ENCODE measurements at regions not wholly inside any gene's neighbourhood (a gene's known extent, or its start where the extent isn't known, plus 50 kb on each side); places are given as distances from the start of the nearest gene placed in this dataset.

DNA sequence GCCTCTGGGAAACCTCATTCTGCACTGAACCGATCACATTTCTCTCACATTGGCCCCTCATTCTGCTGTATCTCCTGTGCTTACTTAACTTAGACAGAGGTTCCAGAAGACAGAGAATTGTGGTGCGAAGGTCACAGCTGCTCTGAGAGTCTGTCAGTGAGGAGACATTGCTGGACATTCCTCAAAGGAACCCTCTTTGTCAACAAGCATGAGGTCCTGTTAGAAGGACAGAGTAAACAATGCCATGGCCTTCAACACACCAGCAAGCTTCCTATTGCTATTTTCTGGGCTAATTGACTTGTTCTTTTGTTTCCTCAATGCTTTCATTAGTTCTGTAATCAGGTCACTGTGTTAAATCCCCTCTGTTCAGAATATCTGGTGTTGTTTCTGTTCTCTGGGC, 109.3 kb upstream of the FZD8 start:
- H3K4me3 Mint-ChIP-seq: no peak overlapping the region
- no peak overlapping the region for H3K27ac Mint-ChIP-seq
- DNase-seq (no peak), ATAC-seq (no peak)
- H3K4me1 Mint-ChIP-seq: no peaks in the 10 kb centered on the region
- H3K9me3 Mint-ChIP-seq: no peaks in the 10 kb centered on the region
- no peaks in the 10 kb centered on the region for H3K36me3 Mint-ChIP-seq (ENCODE audit: low read depth)
- H3K27me3 Mint-ChIP-seq: no peaks in the 10 kb centered on the region

DNA sequence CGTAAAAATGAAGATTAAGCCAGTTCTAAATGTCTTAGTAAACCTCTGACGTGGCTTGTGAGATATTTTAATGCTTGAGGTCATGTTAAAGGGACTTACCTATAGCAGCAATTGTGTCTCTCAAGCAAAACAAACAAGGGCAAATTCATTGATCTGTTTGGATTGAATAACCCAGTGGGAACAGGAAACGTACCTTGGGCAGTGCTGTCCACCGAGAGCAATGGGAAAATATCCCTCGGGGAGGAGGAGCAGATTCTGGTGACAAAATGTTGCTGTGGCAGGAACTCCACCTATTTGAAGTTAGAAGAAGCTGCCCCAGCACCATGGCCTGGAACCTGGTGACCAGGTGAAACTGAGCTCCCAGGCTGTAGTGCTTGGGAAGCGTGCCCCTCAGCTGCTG, 107.1 kb upstream of the FZD8 start:
- Mint-ChIP-seq H3K36me3 (ENCODE audit: low read depth) (no peaks in the 10 kb centered on the region), H3K4me3 (no peak overlapping the region)

DNA sequence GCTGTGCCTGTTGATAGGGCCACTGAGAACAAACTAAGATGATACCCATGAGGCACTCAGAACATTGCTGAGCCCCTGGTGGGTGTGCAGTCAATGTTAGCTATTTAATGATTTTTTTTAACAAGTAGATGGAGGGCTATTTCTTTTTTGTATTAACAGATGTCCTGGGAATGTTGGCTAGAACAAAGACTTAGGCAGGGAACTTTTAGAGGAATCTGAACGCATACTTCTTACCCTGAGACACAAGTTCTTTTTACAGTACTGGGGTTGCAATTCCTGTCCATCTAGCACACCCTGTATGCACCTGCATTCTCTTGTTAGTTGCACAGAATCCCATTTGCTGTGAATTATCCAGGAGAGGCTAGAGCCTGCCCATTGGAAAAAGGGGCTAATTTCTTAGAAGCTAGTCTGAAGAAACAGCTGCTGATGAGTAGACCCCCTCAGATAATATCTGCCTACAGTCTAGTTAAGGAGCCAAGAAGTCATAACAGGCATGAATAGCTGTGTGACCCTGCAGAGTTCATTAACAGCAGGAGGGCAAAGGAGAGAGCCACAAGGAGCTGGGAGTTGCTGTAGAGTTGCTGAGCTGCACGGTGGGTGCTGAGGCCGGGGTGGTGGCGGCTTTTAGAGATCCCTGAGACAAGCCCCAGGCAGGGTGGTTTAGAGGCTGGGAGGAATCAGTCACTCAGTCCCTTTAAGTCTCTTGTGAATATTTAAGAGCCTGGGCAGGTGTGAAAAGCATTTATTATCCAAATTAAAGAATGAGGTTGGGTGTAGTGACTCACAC, 103.7 kb upstream of the FZD8 start:
- Mint-ChIP-seq H3K27ac (no peak overlapping the region), H3K9me3 (no peaks in the 10 kb centered on the region), H3K4me1 (no peaks in the 10 kb centered on the region), H3K36me3 (ENCODE audit: low read depth) (no peaks in the 10 kb centered on the region), H3K4me3 (no peak overlapping the region), H3K27me3 (no peaks in the 10 kb centered on the region)
- ATAC-seq: no peak
- DNase-seq: no peak

More for the DNA sequence above, 107.1 kb upstream of the FZD8 start:
- ATAC-seq (no peak), DNase-seq (no peak)
- no peaks in the 10 kb centered on the region for H3K9me3 Mint-ChIP-seq
- no peak overlapping the region for H3K27ac Mint-ChIP-seq
- H3K27me3 Mint-ChIP-seq: no peaks in the 10 kb centered on the region
- H3K4me1 Mint-ChIP-seq: no peaks in the 10 kb centered on the region

DNA sequence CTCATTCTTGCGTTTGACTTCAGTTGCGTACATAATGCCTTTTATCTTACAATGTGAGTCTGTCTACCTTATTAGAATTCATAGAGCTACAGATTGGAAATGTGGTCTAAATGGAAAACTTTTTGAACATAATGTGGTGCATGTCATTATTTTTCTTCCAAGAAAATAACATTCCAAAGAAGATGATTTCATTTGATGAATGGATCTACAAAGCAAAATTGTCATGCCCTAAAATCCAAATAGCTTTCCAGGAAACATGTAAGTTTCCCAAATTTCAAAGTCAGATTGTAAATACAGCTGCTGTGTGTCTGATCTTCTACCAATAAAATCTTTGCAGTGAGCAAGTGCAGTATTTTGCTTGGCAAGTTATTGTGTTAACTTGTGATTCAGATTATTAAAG, 101.8 kb upstream of the FZD8 start:
- Mint-ChIP-seq H3K9me3 (no peaks in the 10 kb centered on the region), H3K36me3 (ENCODE audit: low read depth) (no peaks in the 10 kb centered on the region), H3K4me3 (no peak overlapping the region), H3K27me3 (no peaks in the 10 kb centered on the region), H3K27ac (no peak overlapping the region), H3K4me1 (no peaks in the 10 kb centered on the region)
- DNase-seq: no peak
- ATAC-seq: no peak

DNA sequence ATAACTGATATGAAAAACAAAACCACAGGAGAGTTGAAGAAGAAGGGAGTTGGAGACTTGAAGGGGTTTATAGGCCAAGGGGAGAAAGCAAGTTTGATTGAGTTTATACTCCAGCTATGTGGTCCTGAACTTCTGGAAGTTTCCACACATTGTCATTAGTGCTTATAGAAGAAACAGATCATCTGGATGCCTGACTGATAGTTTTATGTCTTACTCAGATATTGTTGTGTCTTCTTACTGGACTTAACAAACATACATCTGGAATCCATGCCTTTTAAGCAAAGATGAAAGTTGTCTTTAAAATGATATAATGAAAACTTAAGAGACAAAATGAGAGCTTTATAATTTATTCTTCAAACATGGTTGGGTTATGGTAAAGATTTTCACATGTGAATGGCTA, 101.3 kb upstream of the FZD8 start:
- Mint-ChIP-seq H3K9me3 (no peaks in the 10 kb centered on the region), H3K4me1 (no peaks in the 10 kb centered on the region), H3K36me3 (ENCODE audit: low read depth) (no peaks in the 10 kb centered on the region), H3K27ac (no peak overlapping the region), H3K27me3 (no peaks in the 10 kb centered on the region), H3K4me3 (no peak overlapping the region)
- ATAC-seq (no peak), DNase-seq (no peak)

DNA sequence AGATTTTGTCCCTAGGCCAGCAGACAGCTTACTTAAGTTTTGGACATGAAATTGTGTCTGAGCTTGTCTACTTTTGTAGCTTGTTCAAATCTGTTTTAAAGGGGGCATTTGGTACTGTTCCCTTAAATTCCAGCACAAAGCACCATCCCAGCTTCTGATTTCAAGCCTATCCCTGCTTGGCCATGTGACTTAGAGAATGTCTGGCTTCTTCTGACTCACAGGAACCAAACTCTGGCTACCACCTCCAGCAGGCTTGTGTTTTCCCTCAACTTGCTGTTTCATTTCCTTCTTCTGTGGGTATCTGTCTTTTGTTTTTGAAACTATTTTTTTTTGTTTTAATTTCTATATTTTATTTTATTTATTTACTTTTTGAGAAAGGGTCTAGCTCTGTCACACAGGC, 97.9 kb upstream of the FZD8 start:
- H3K4me3 Mint-ChIP-seq: no peak overlapping the region
- H3K27ac Mint-ChIP-seq: no peak overlapping the region

DNA sequence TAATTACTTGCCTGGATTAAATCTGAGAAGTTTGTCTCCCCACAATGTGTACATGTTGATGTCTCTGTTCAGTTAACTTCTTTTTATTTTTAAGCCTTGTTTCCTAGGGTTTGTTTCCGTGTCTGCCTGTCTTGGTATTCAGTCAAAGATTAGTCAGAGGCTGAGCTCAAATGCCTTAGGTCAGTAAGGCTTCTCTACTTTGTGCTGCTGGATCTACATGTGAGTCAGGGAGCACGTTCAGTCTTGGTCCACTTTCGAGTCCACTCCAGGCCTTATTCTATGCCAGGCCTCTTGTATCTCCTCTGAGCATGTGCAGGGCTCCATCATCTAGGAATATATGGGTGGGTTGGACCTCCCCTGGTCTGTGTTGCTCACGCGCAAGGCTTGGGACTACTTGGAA, 93.3 kb upstream of the FZD8 start:
- H3K9me3 Mint-ChIP-seq: peaks cover 8% of the 10 kb centered on the region
- no peak overlapping the region for H3K4me3 Mint-ChIP-seq
- H3K36me3 Mint-ChIP-seq (ENCODE audit: low read depth): no peaks in the 10 kb centered on the region
- H3K27me3 Mint-ChIP-seq: no peaks in the 10 kb centered on the region
- H3K27ac Mint-ChIP-seq: no peak overlapping the region
- ATAC-seq (no peak), DNase-seq (no peak)
- no peaks in the 10 kb centered on the region for H3K4me1 Mint-ChIP-seq

More for the DNA sequence above, 97.9 kb upstream of the FZD8 start:
- no peak for DNase-seq
- Mint-ChIP-seq H3K9me3 (peaks cover 4% of the 10 kb centered on the region), H3K27me3 (no peaks in the 10 kb centered on the region), H3K36me3 (ENCODE audit: low read depth) (no peaks in the 10 kb centered on the region), H3K4me1 (no peaks in the 10 kb centered on the region)
- ATAC-seq: no peak

DNA sequence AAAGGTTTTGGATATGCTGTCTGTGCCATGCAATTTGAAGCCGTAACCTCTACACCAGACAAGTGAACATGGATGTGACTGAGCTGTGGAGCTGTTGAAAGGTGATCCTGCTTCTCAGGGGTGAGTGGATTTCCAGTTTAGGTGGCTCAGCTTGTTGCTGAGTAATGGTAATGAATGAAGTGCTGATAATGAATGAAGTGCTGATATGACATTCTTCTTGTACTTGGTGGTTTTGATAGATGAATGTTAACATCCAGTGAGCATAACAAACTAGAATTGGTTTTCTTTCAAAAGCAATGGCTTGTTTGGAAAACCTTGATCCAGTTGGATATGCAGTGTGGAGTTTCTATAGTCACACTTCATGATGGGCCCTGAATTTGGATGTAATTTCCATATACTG, 89.7 kb upstream of the FZD8 start:
- no peaks in the 10 kb centered on the region for H3K4me1 Mint-ChIP-seq

DNA sequence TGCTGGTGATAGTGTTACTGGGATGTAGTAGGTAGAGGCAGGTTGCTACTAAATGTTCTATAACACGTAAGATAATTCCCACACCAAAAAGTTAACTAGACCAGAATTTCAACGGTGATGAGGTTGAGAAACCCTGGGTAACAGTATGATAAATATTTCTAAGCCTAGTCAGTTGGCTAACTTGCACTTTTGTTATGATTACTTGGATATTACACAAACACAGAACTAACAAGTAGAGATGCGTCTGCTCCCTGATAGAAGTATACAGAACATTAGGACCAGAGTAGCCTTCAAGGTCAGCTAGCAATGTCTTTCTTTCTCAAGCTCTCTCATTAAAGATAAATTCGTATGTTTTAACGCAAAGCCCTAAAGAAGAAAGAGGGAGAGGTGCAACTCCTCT, 86.2 kb upstream of the FZD8 start:
- Mint-ChIP-seq H3K27ac (no peak overlapping the region), H3K4me1 (no peaks in the 10 kb centered on the region), H3K9me3 (no peaks in the 10 kb centered on the region), H3K4me3 (no peak overlapping the region), H3K27me3 (peaks cover 4% of the 10 kb centered on the region), H3K36me3 (ENCODE audit: low read depth) (no peaks in the 10 kb centered on the region)
- DNase-seq (no peak), ATAC-seq (no peak)

More for the DNA sequence above, 89.7 kb upstream of the FZD8 start:
- no peak for ATAC-seq
- peaks cover 8% of the 10 kb centered on the region for H3K9me3 Mint-ChIP-seq
- no peaks in the 10 kb centered on the region for H3K36me3 Mint-ChIP-seq (ENCODE audit: low read depth)
- no peak for DNase-seq
- H3K4me3 Mint-ChIP-seq: no peak overlapping the region
- no peak overlapping the region for H3K27ac Mint-ChIP-seq
- H3K27me3 Mint-ChIP-seq: peaks cover 3% of the 10 kb centered on the region

DNA sequence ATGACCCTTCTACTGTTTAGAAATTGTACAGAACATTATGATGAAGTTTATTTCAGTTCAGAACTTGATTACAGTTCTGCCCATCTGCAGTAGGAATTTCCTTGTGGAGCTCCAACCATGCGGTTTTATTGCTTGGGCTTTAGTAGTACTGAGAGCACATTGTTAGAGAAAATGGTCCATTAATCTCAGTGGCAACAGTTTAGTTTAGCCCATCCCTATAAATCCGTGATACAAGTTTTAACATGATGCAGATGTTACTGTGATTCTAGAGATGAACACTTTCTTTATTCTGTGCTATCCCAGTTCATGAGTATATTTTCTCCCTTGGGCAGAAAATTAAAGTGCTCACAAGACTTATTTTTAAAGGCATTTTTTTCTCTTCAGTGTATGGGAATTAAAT, 84.8 kb upstream of the FZD8 start:
- Mint-ChIP-seq H3K4me1 (no peaks in the 10 kb centered on the region), H3K27me3 (peaks cover 4% of the 10 kb centered on the region), H3K36me3 (ENCODE audit: low read depth) (no peaks in the 10 kb centered on the region), H3K9me3 (no peaks in the 10 kb centered on the region), H3K27ac (no peak overlapping the region), H3K4me3 (no peak overlapping the region)
- ATAC-seq: no peak
- DNase-seq: no peak

DNA sequence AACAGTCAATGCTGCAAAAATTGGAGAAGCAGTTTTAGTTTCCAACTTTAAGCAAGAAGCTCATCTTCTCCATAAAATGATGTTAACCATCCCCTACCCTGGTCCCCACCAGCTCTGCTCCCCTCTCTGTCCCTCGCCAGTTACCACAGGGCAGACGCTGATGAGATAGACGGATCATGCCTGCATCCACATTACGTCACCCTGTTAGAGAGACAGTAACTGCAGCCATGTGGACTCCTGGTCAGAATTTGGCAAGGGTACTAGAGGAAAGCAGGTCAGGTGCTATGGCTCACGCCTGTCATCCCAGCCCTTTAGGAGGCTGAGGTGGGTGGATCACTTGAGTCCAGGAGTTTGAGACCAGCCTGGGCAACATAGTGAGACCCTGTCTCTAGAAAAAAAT, 81.9 kb upstream of the FZD8 start:
- Mint-ChIP-seq H3K9me3 (no peaks in the 10 kb centered on the region), H3K36me3 (ENCODE audit: low read depth) (no peaks in the 10 kb centered on the region), H3K4me1 (no peaks in the 10 kb centered on the region), H3K27ac (no peak overlapping the region), H3K4me3 (no peak overlapping the region), H3K27me3 (peaks cover 4% of the 10 kb centered on the region)
- no peak for ATAC-seq
- no peak for DNase-seq

DNA sequence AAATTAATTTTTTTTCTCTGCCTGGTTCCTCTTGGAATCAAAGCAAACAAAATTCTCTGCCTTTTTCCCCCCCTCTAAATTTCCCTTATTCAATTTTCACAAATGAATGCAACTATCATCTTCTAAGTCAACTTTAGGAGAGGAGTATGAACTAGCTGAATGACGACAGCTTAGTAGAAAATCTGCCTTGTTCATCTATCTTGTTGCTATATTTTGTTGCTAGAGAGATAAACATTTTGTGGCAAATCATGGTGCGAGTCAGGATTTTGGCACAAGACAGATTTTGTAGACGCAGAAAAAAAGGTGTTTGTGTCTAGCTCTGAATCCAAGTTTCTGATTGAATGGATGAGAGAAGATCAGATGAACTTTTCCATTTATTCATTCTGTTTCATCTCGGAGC, 81.0 kb upstream of the FZD8 start:
- Mint-ChIP-seq H3K4me1 (no peaks in the 10 kb centered on the region), H3K4me3 (no peak overlapping the region), H3K27ac (no peak overlapping the region), H3K9me3 (no peaks in the 10 kb centered on the region), H3K36me3 (ENCODE audit: low read depth) (no peaks in the 10 kb centered on the region), H3K27me3 (peaks cover 4% of the 10 kb centered on the region)
- DNase-seq: no peak
- no peak for ATAC-seq

DNA sequence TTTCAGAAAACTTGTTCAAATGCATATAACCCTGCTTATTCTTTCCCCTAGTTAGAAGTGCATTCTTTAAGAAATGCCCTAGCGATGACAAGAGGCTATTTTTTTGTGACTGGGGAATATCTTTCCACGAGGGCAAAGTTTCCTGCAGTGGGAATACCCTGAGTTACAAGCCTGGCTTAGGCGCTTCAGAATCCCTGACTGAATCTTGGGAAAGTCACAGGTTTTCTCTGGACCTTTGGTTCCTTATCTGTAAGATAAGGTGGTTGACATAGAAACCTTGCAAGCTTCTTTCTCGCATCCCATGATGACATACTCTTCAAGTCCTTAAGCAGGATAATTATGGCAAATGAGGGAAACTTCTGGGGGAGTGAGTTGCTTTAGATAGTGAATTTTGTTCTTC, 80.5 kb upstream of the FZD8 start:
- Mint-ChIP-seq H3K27me3 (peaks cover 4% of the 10 kb centered on the region), H3K36me3 (ENCODE audit: low read depth) (no peaks in the 10 kb centered on the region), H3K4me3 (no peak overlapping the region), H3K27ac (no peak overlapping the region), H3K9me3 (no peaks in the 10 kb centered on the region), H3K4me1 (no peaks in the 10 kb centered on the region)
- DNase-seq (no peak), ATAC-seq (no peak)

DNA sequence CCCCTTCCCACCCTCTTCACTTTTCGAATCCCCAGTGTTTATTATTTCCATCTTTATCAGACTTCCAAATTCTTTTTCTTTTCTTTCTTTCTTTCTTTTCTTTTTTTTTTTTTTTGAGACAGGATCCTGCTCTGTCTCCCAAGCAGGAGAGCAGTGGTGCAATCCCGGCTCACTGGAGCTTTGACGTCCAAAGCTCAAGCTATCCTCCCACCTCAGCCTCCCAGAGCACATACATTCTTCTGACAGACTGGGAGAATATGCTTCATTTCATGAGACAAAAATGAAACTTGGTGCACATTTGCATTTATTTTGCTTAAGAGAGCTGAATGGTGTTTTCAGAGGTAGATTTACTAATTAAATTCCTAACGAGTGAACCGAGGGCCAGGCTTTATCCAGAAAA, 80.1 kb upstream of the FZD8 start:
- ATAC-seq: no peak

DNA sequence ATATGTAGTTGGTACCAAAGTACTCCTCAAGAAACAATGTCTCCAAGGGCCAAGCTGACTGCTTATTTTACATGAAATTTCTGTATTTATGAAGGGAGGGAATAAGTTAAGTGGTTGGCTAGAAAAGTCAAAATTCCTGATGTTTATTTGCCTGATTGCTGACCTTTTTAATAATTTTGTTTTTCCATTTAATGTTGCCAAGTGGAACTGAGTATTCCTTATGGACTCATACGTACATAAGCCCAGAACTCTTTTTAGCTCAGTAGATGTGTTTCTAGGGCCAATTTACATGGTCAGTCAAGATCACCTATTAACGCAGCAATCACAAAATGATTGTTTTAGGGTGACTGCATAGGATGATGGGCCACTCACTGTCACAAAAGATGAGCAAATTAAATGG, 78.3 kb upstream of the FZD8 start:
- ATAC-seq: no peak

More for the DNA sequence above, 80.1 kb upstream of the FZD8 start:
- Mint-ChIP-seq H3K4me3 (no peak overlapping the region), H3K36me3 (ENCODE audit: low read depth) (no peaks in the 10 kb centered on the region), H3K27ac (no peak overlapping the region), H3K27me3 (peaks cover 3% of the 10 kb centered on the region), H3K4me1 (no peaks in the 10 kb centered on the region), H3K9me3 (no peaks in the 10 kb centered on the region)
- no peak for DNase-seq

DNA sequence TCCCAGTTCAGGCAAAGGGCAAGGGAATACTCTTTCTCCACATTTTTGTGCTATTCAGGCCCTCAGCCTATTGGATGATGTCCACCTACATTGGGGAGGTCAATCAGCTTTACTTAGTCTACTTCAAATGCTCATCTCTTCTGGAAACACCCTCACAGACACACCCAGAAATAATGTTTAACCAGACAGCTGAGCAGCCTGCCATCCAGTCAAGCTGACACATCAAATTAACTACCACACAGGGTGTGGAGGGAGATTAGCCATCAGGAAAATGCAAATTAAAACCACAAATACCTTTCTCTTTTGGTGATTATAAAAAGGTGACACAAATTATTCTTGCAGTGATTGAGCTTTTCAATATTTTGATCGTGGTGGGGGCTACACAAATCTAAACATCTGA, 74.7 kb upstream of the FZD8 start:
- no peaks in the 10 kb centered on the region for H3K36me3 Mint-ChIP-seq (ENCODE audit: low read depth)
- no peak overlapping the region for H3K27ac Mint-ChIP-seq
- DNase-seq (no peak), ATAC-seq (no peak)
- no peaks in the 10 kb centered on the region for H3K27me3 Mint-ChIP-seq
- H3K9me3 Mint-ChIP-seq: peaks cover 4% of the 10 kb centered on the region
- no peaks in the 10 kb centered on the region for H3K4me1 Mint-ChIP-seq
- H3K4me3 Mint-ChIP-seq: no peak overlapping the region

More for the DNA sequence above, 78.3 kb upstream of the FZD8 start:
- DNase-seq: no peak
- Mint-ChIP-seq H3K27ac (no peak overlapping the region), H3K9me3 (no peaks in the 10 kb centered on the region), H3K36me3 (ENCODE audit: low read depth) (no peaks in the 10 kb centered on the region), H3K27me3 (peaks cover 2% of the 10 kb centered on the region), H3K4me3 (no peak overlapping the region), H3K4me1 (no peaks in the 10 kb centered on the region)

Measured in activated naive CD8-positive, alpha-beta T cell treated with anti-CD3 and anti-CD28 coated beads, Interleukin-2, amount 50 U/mL, for 24 hours (primary cell).